BE2C (cell line): ENCODE measurements at regions not wholly inside any gene's neighbourhood (a gene's known extent, or its start where the extent isn't known, plus 50 kb on each side); places are given as distances from the start of the nearest gene placed in this dataset.
"Not testable (repeated sequence)": the region's sequence is repeated elsewhere in the genome, so short reads cannot be mapped to it uniquely, and the experiment has no call there.

ENCODE experiments used
- DNase-seq: peaks from one replicate; pipeline ENCODE4 v3.0.0-alpha.2; 2020
- H3K27me3 ChIP-seq: fragments of 250-450 bp; sonication (Bioruptor Pico); 2 replicates; pipeline ENCODE4 v1.5.1; 2020; ENCODE audit warnings: mild to moderate bottlenecking
- H3K36me3 ChIP-seq: fragments of 250-450 bp; sonication (Bioruptor Pico); 2 replicates; pipeline ENCODE4 v1.5.1; 2020; ENCODE audit warnings: mild to moderate bottlenecking
- H3K4me1 ChIP-seq: fragments of 250-450 bp; sonication (Bioruptor Pico); 2 replicates; pipeline ENCODE4 v1.5.1; 2020
- H3K4me3 ChIP-seq: 2 replicates; pipeline ENCODE4 v1.5.1; 2011; ENCODE audit warnings: low read depth, low read length
- H3K9me3 ChIP-seq: fragments of 250-450 bp; sonication (Bioruptor Pico); 2 replicates; pipeline ENCODE4 v1.5.1; 2020
- CTCF ChIP-seq: IDR thresholded peaks from 2 replicates; pipeline ENCODE4 v1.5.1; 2012; ENCODE audit warnings: mild to moderate bottlenecking, low read depth, low read length

GRCh38 chr6:139521338-139521737, 146.9 kb upstream of the CITED2 start:
- no peaks in the 10 kb centered on the region for H3K36me3 ChIP-seq
- H3K9me3 ChIP-seq: no peaks in the 10 kb centered on the region
- no peak overlapping the region for H3K4me3 ChIP-seq
- DNase-seq: no peak
- no peak for TF ChIP-seq CTCF
- H3K4me1 ChIP-seq: no peaks in the 10 kb centered on the region
- no peaks in the 10 kb centered on the region for H3K27me3 ChIP-seq

- no peak overlapping the region for H3K4me3 ChIP-seq
- DNase-seq: no peak
- H3K36me3 ChIP-seq: no peaks in the 10 kb centered on the region
- no peaks in the 10 kb centered on the region for H3K9me3 ChIP-seq
- no peak for TF ChIP-seq CTCF
- no peaks in the 10 kb centered on the region for H3K4me1 ChIP-seq
- no peaks in the 10 kb centered on the region for H3K27me3 ChIP-seq
Observed at GRCh38 chr6:139520321-139520768, 145.9 kb upstream of the CITED2 start.

- no peaks in the 10 kb centered on the region for H3K27me3 ChIP-seq
Observed at GRCh38 chr6:139519571-139520031, 145.2 kb upstream of the CITED2 start.

GRCh38 chr6:139519097-139519496, 144.6 kb upstream of the CITED2 start:
- no peaks in the 10 kb centered on the region for H3K4me1 ChIP-seq
- no peaks in the 10 kb centered on the region for H3K36me3 ChIP-seq
- no peak for TF ChIP-seq CTCF
- H3K9me3 ChIP-seq: no peaks in the 10 kb centered on the region
- H3K4me3 ChIP-seq: no peak overlapping the region
- no peak for DNase-seq
- H3K27me3 ChIP-seq: no peaks in the 10 kb centered on the region

More at GRCh38 chr6:139519571-139520031, 145.2 kb upstream of the CITED2 start:
- no peak overlapping the region for H3K4me3 ChIP-seq
- H3K4me1 ChIP-seq: no peaks in the 10 kb centered on the region
- no peak for TF ChIP-seq CTCF
- no peak for DNase-seq
- H3K36me3 ChIP-seq: no peaks in the 10 kb centered on the region
- H3K9me3 ChIP-seq: no peaks in the 10 kb centered on the region

GRCh38 chr6:139518556-139519091, 144.2 kb upstream of the CITED2 start:
- no peaks in the 10 kb centered on the region for H3K9me3 ChIP-seq
- no peaks in the 10 kb centered on the region for H3K27me3 ChIP-seq
- H3K4me1 ChIP-seq: no peaks in the 10 kb centered on the region
- no peak for DNase-seq
- H3K4me3 ChIP-seq: no peak overlapping the region
- no peak for TF ChIP-seq CTCF
- H3K36me3 ChIP-seq: no peaks in the 10 kb centered on the region

- not testable (repeated sequence) for H3K4me1 ChIP-seq, H3K9me3 ChIP-seq, H3K27me3 ChIP-seq, H3K36me3 ChIP-seq, H3K4me3 ChIP-seq, DNase-seq
Observed at GRCh38 chr6:139517998-139518555, 143.6 kb upstream of the CITED2 start.
